Inflammatory macrophage (primary cell): ENCODE measurements at regions not wholly inside any gene's neighbourhood (a gene's known extent, or its start where the extent isn't known, plus 50 kb on each side); places are given as distances from the start of the nearest gene placed in this dataset.

ENCODE experiments used
- DNase-seq, 2 donors: peaks; one replicate each; pipeline ENCODE4 v3.0.0-alpha.2; 2020 to 2022

GRCh38 chr2:147792966-147793617 lies 51.7 kb upstream of the ACVR2A start:
- no peak for DNase-seq

GRCh38 chr2:147790580-147790979 lies 54.2 kb upstream of the ACVR2A start:
- no peak for DNase-seq

- no peak for DNase-seq
Observed at GRCh38 chr2:147789720-147790119, 55.1 kb upstream of the ACVR2A start.

GRCh38 chr2:147789287-147789686 lies 55.5 kb upstream of the ACVR2A start:
- no peak for DNase-seq

- no peak for DNase-seq
Observed at GRCh38 chr2:147782141-147782930, 62.5 kb upstream of the ACVR2A start.

GRCh38 chr2:147779440-147779839 lies 65.4 kb upstream of the ACVR2A start:
- no peak for DNase-seq

GRCh38 chr2:147777394-147777793 lies 67.4 kb upstream of the ACVR2A start:
- no peak for DNase-seq

- no peak for DNase-seq
Observed at GRCh38 chr2:147774805-147775204, 70.0 kb upstream of the ACVR2A start.

GRCh38 chr2:147773479-147773878 lies 71.3 kb upstream of the ACVR2A start:
- no peak for DNase-seq

GRCh38 chr2:147772781-147773180 lies 72.0 kb upstream of the ACVR2A start:
- no peak for DNase-seq

- no peak for DNase-seq
Observed at GRCh38 chr2:147763861-147764260, 81.0 kb upstream of the ACVR2A start.

GRCh38 chr2:147760984-147761383 lies 83.8 kb upstream of the ACVR2A start:
- DNase-seq = no peak

GRCh38 chr2:147759536-147759935 lies 85.3 kb upstream of the ACVR2A start:
- no peak for DNase-seq

GRCh38 chr2:147758821-147759220 lies 86.0 kb upstream of the ACVR2A start:
- no peak for DNase-seq

GRCh38 chr2:147756069-147756468 lies 88.8 kb upstream of the ACVR2A start:
- no peak for DNase-seq

GRCh38 chr2:147740211-147740927 lies 104.5 kb upstream of the ACVR2A start:
- no peak for DNase-seq

- no peak for DNase-seq
Observed at GRCh38 chr2:147739508-147739907, 105.3 kb upstream of the ACVR2A start.

- DNase-seq = no peak
Observed at GRCh38 chr2:147718831-147719230, 126.0 kb upstream of the ACVR2A start.

GRCh38 chr2:147716906-147717305 lies 127.9 kb upstream of the ACVR2A start:
- no peak for DNase-seq

GRCh38 chr2:147715807-147716206 lies 129.0 kb upstream of the ACVR2A start:
- no peak for DNase-seq

- DNase-seq = no peak
Observed at GRCh38 chr2:147714582-147714981, 130.2 kb upstream of the ACVR2A start.

GRCh38 chr2:147713349-147713748 lies 131.5 kb upstream of the ACVR2A start:
- no peak for DNase-seq

GRCh38 chr2:147712051-147712450 lies 132.8 kb upstream of the ACVR2A start:
- DNase-seq = no peak

- DNase-seq = no peak
Observed at GRCh38 chr2:147711031-147711430, 133.8 kb upstream of the ACVR2A start.
